HAP-1 (cell line): ENCODE measurements at regions not wholly inside any gene's neighbourhood (a gene's known extent, or its start where the extent isn't known, plus 50 kb on each side); places are given as distances from the start of the nearest gene placed in this dataset.
"Not testable (repeated sequence)": the region's sequence is repeated elsewhere in the genome, so short reads cannot be mapped to it uniquely, and the experiment has no call there.

ENCODE experiments used
- DNase-seq, 2 experiments: peaks; one replicate each; pipeline ENCODE4 v3.0.0-alpha.2; 2016 to 2020; ENCODE audit warnings: low spot score in 2 of 2
- H3K27me3 ChIP-seq: fragments of 250-450 bp; sonication (Bioruptor Pico); 2 replicates; pipeline ENCODE4 v1.5.1; 2020; ENCODE audit warnings: low read depth, mild to moderate bottlenecking, moderate library complexity
- H3K36me3 ChIP-seq: fragments of 250-450 bp; sonication (Bioruptor Pico); replicated peaks from 2 replicates; pipeline ENCODE4 v1.5.1; 2020; ENCODE audit warnings: mild to moderate bottlenecking
- H3K4me1 ChIP-seq: fragments of 250-450 bp; sonication (Bioruptor Pico); 2 replicates; pipeline ENCODE4 v1.5.1; 2020; ENCODE audit warnings: mild to moderate bottlenecking
- H3K4me3 ChIP-seq: fragments of 250-450 bp; sonication (Bioruptor Pico); 2 replicates; pipeline ENCODE4 v1.5.1; 2020; ENCODE audit warnings: mild to moderate bottlenecking, moderate library complexity
- H3K9me3 ChIP-seq: fragments of 250-450 bp; sonication (Bioruptor Pico); 2 replicates; pipeline ENCODE4 v1.5.1; 2020; ENCODE audit warnings: mild to moderate bottlenecking, moderate library complexity
- in situ Hi-C: fragments of 300-500 bp; cut with MboI; formaldehyde crosslinking; loops from 3 replicates; pipeline ENCODE4 v1.14.3; 2020; ENCODE audit warnings: low sequenced_read_pairs, inconsistent platforms, mixed read lengths

DNA sequence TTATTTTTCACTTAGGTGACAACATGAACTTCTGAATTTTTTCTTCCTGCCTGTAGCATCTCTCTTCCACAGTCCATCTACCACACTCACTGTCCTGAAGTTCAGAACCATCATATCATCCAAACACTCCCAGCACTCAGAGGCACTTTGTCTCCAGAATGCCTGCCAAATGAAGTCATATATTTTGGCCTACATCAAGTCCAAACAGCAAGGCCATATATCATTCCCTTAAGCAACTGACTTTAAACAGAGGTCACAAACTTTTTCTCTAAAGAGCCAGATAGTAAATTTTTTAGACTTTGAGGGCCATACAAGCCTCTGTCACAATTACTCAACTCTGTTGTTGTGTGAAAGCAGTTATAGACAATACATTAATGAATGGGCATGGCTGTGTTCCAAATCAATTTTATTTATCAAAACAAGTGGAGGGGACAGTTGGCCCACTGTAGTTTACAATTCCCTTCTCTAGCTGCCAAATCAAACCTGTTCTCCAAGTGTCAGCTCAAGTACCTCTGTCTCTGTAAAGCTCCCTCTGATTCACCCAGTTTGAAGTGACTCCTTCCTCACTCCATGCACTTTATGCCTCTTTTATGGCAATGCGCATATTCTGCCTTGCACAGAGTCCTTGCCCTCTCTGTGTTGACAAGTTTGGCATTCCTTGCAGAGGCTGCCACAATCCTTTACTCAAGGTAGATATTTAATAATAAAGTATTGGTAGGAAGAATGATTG is 305.7 kb downstream of the FZD1 start:
- Histone ChIP-seq H3K9me3 (no peaks in the 10 kb centered on the region), H3K4me1 (no peaks in the 10 kb centered on the region), H3K27me3 (no peaks in the 10 kb centered on the region), H3K36me3 (no peaks in the 10 kb centered on the region), H3K4me3 (no peak overlapping the region)
- DNase-seq: no peak
- in situ Hi-C loops: no loop called here

- Histone ChIP-seq H3K27me3 (no peaks in the 10 kb centered on the region), H3K9me3 (no peaks in the 10 kb centered on the region), H3K4me3 (no peak overlapping the region), H3K4me1 (no peaks in the 10 kb centered on the region), H3K36me3 (no peaks in the 10 kb centered on the region)
- no peak for DNase-seq
- in situ Hi-C loops: no loop called here
Measured at GRCh38 chr7:91570560-91570959, 306.3 kb downstream of the FZD1 start.

GRCh38 chr7:91571601-91572000 is 307.4 kb downstream of the FZD1 start:
- Histone ChIP-seq H3K36me3 (no peaks in the 10 kb centered on the region), H3K4me1 (no peaks in the 10 kb centered on the region), H3K9me3 (no peaks in the 10 kb centered on the region), H3K4me3 (no peak overlapping the region), H3K27me3 (no peaks in the 10 kb centered on the region)
- DNase-seq: no peak
- in situ Hi-C loops: no loop called here

DNA sequence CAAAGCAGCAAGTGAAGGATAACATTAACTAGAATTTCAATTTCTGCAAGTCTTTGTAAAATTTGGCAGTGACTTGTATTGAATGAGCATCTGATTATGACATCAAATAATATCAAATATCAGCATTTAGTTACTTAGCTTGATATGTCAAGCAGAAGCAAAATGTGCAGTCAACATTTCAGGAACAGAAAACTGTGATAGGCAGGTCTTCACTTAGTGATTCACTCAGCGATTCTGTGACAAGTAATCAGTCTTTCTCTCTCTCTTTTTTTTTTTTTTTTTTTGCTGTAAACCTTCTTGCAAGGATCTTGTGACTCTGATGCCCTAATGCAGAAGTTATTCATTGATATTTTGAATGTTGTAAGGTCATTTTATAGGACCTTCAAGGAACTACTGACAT is 307.1 kb downstream of the MTERF1 start:
- Histone ChIP-seq H3K9me3 (no peaks in the 10 kb centered on the region), H3K4me1 (no peaks in the 10 kb centered on the region), H3K36me3 (no peaks in the 10 kb centered on the region), H3K27me3 (no peaks in the 10 kb centered on the region), H3K4me3 (no peak overlapping the region)
- in situ Hi-C loops: no loop called here
- no peak for DNase-seq

DNA sequence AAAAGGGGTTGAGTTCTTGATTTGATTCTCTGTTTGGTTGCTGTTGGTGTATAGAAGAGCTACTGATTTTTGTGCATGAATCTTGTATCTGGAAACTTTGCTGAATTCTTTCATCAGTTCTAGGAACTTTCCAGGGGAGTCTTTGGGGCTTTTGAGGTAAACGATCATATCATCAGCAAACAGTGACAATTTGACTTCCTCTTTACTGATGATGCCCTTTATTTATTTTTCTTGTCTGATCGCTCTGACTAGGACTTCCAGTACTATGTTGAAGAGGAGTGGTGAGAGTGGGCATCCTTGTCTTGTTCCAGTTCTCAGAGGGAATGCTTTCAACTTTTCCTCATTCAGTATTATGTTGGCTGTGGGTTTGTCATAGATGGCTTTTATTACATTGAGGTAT is 304.0 kb downstream of the MTERF1 start:
- in situ Hi-C loops, DNase-seq, H3K36me3 ChIP-seq, H3K27me3 ChIP-seq, H3K4me1 ChIP-seq, H3K9me3 ChIP-seq, H3K4me3 ChIP-seq: not testable (repeated sequence)

DNA sequence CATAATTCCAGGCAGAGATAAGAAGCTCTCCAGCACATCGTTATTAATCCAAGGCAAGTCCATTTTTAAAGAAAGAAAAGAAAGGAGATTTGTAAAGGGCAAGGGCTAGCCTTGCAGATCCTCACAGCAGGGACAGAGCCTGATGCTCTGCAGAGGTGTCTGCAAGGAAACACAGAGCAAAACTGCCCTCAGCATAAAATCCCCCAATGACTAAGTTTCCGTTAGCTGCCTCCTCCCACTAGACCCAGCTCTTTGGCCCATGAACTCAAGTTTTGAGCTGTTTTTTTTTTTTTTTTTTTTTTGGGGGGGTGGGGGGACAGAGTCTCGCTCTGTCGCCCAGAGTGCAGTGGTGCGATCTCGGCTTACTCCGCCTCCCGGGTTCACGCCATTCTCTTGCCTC is 300.7 kb downstream of the MTERF1 start:
- H3K36me3 ChIP-seq: no peaks in the 10 kb centered on the region
- in situ Hi-C loops: no loop called here
- no peak for DNase-seq
- no peaks in the 10 kb centered on the region for H3K27me3 ChIP-seq
- no peaks in the 10 kb centered on the region for H3K4me1 ChIP-seq
- no peaks in the 10 kb centered on the region for H3K9me3 ChIP-seq
- no peak overlapping the region for H3K4me3 ChIP-seq

- in situ Hi-C loops: no loop called here
- no peak overlapping the region for H3K4me3 ChIP-seq
- DNase-seq: no peak
Measured at GRCh38 chr7:91582799-91583477, 297.6 kb downstream of the MTERF1 start.

GRCh38 chr7:91596287-91596686 is 284.2 kb downstream of the MTERF1 start:
- in situ Hi-C loops: no loop called here
- H3K9me3 ChIP-seq: no peaks in the 10 kb centered on the region
- H3K36me3 ChIP-seq: no peaks in the 10 kb centered on the region
- DNase-seq: no peak
- no peak overlapping the region for H3K4me3 ChIP-seq
- no peaks in the 10 kb centered on the region for H3K27me3 ChIP-seq
- H3K4me1 ChIP-seq: no peaks in the 10 kb centered on the region

More at GRCh38 chr7:91582799-91583477, 297.6 kb downstream of the MTERF1 start:
- no peaks in the 10 kb centered on the region for H3K27me3 ChIP-seq
- H3K9me3 ChIP-seq: no peaks in the 10 kb centered on the region
- no peaks in the 10 kb centered on the region for H3K36me3 ChIP-seq
- no peaks in the 10 kb centered on the region for H3K4me1 ChIP-seq

DNA sequence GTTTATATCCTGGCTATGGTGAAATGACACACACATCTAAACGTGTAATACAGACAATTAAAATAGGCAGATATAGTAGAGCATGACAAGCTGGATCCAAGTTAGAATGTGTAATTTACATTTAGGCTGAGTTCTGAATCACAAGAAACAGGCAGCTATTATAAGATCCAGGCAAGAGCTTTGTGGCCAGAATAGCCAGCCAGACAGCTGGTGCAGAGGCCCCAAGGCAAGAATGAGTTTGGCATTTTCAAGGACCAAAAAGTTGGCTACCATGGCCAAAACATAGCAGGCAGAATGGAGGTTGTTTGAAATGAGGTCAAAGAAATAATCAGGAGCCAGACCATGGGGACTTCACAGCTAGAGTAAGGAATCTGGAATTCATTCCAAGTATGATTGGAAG is 281.7 kb downstream of the MTERF1 start:
- H3K4me1 ChIP-seq: no peaks in the 10 kb centered on the region
- H3K4me3 ChIP-seq: no peak overlapping the region
- no peaks in the 10 kb centered on the region for H3K36me3 ChIP-seq
- in situ Hi-C loops: no loop called here
- H3K9me3 ChIP-seq: no peaks in the 10 kb centered on the region
- no peaks in the 10 kb centered on the region for H3K27me3 ChIP-seq
- no peak for DNase-seq

DNA sequence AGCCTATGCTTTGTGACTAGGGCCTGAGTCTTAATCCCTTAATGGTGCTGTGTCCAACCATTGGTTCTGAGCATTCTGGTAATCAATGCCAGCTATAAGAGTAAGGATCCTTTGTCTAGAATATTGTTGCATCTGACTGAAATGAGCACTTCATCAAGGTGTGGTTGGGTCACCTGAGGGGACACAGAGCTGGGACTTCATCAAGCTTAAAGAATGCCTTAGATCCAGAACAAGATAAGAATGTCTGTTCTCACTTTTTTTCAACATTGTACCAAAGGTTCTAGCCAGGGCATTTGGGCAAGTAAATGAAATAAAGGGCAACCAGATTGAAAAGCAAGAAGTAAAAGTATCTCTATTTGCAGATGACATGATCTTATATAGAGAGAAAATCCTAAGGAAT is 280.4 kb downstream of the MTERF1 start:
- in situ Hi-C loops: no loop called here
- Histone ChIP-seq H3K36me3 (no peaks in the 10 kb centered on the region), H3K27me3 (no peaks in the 10 kb centered on the region; the same call in 1 of the 2 replicates), H3K4me3 (no peak overlapping the region), H3K4me1 (no peaks in the 10 kb centered on the region), H3K9me3 (no peaks in the 10 kb centered on the region)
- DNase-seq: no peak

- in situ Hi-C loops: no loop called here
- H3K4me1 ChIP-seq: no peaks in the 10 kb centered on the region
- H3K27me3 ChIP-seq: peaks cover 6% of the 10 kb centered on the region
- DNase-seq: no peak
- no peaks in the 10 kb centered on the region for H3K36me3 ChIP-seq
- no peaks in the 10 kb centered on the region for H3K9me3 ChIP-seq
- no peak overlapping the region for H3K4me3 ChIP-seq
Measured at GRCh38 chr7:91603707-91604106, 276.8 kb downstream of the MTERF1 start.

GRCh38 chr7:91608606-91609005 is 271.9 kb downstream of the MTERF1 start:
- Histone ChIP-seq H3K36me3 (no peaks in the 10 kb centered on the region), H3K9me3 (no peaks in the 10 kb centered on the region), H3K27me3 (peaks cover 8% of the 10 kb centered on the region), H3K4me1 (no peaks in the 10 kb centered on the region), H3K4me3 (no peak overlapping the region)
- in situ Hi-C loops: no loop called here
- no peak for DNase-seq

DNA sequence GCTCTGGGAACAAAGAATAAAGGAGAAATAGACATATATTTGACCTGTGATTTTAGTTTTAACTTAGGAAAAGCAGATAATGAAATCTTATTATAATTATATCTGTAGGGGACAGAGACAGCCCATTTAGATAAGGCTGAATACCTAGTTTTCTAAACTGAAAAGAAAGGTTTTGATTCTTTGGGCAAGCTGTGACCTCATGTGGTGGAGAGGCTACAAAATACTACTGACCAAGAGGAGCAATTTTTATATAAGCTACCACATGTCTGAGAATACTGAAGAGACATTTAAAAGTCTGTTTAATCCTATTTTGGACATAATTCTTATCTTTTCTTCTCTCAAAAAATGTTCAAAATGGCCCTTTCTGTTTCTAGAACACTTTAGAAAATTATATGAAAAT is 271.0 kb downstream of the MTERF1 start:
- Histone ChIP-seq H3K36me3 (no peaks in the 10 kb centered on the region), H3K27me3 (peaks cover 8% of the 10 kb centered on the region), H3K4me1 (no peaks in the 10 kb centered on the region), H3K9me3 (no peaks in the 10 kb centered on the region), H3K4me3 (no peak overlapping the region)
- in situ Hi-C loops: no loop called here
- no peak for DNase-seq

GRCh38 chr7:91614431-91614830 is 266.1 kb downstream of the MTERF1 start:
- in situ Hi-C loops: no loop called here
- 0 out of 2 replicates have a peak, but pooled peaks cover 3% of the 10 kb centered on the region for H3K27me3 ChIP-seq

More at GRCh38 chr7:91614431-91614830, 266.1 kb downstream of the MTERF1 start:
- Histone ChIP-seq H3K36me3 (no peaks in the 10 kb centered on the region), H3K4me3 (no peak overlapping the region), H3K4me1 (peaks cover 10% of the 10 kb centered on the region), H3K9me3 (no peaks in the 10 kb centered on the region)
- DNase-seq: no peak
